Parathyroid adenoma (tissue), 2 donors: ENCODE measurements at regions not wholly inside any gene's neighbourhood (a gene's known extent, or its start where the extent isn't known, plus 50 kb on each side); places are given as distances from the start of the nearest gene placed in this dataset.

Experiments used
- H2AFZ ChIP-seq: fragments of 300-600 bp; sonication (generic); one replicate; pipeline ENCODE4 v1.7.0; 2017; ENCODE audit warnings: antibody characterized with exemption, mild to moderate bottlenecking
- H3K27ac ChIP-seq: fragments of 300-600 bp; sonication (generic); one replicate; pipeline ENCODE4 v1.7.0; 2017
- H3K27me3 ChIP-seq: fragments of 300-600 bp; sonication (generic); one replicate; pipeline ENCODE4 v1.7.0; 2017; ENCODE audit warnings: low read length; ENCODE audit not compliant: control insufficient read depth, insufficient read depth
- H3K36me3 ChIP-seq: fragments of 300-600 bp; sonication (generic); one replicate; pipeline ENCODE4 v1.7.0; 2017; ENCODE audit warnings: low read length; ENCODE audit not compliant: control insufficient read depth, insufficient read depth
- H3K4me1 ChIP-seq: fragments of 300-600 bp; sonication (generic); one replicate; pipeline ENCODE4 v1.7.0; 2017; ENCODE audit warnings: control low read depth
- H3K4me2 ChIP-seq: fragments of 300-600 bp; sonication (generic); one replicate; pipeline ENCODE4 v1.7.0; 2017; ENCODE audit warnings: low read length
- H3K4me3 ChIP-seq: fragments of 300-600 bp; sonication (generic); one replicate; pipeline ENCODE4 v1.7.0; 2017; ENCODE audit warnings: low read depth, low read length
- H3K79me2 ChIP-seq: fragments of 300-600 bp; sonication (generic); one replicate; pipeline ENCODE4 v1.7.0; 2017; ENCODE audit warnings: control low read depth
- H3K9ac ChIP-seq: fragments of 300-600 bp; sonication (generic); one replicate; pipeline ENCODE4 v1.7.0; 2017; ENCODE audit warnings: mild to moderate bottlenecking
- H3K9me3 ChIP-seq: fragments of 300-600 bp; sonication (generic); one replicate; pipeline ENCODE4 v1.7.0; 2017; ENCODE audit warnings: low read length; ENCODE audit not compliant: control insufficient read depth
- CTCF ChIP-seq: fragments of 300-600 bp; sonication (generic); IDR thresholded peaks from one replicate; pipeline ENCODE4 v1.7.0; 2017; ENCODE audit warnings: antibody characterized with exemption, mild to moderate bottlenecking
- donor health status: primary hyperparathyroidism.

- Histone ChIP-seq H2AFZ (no peak overlapping the region), H3K27me3 (no peaks in the 10 kb centered on the region), H3K9me3 (no peaks in the 10 kb centered on the region), H3K4me2 (no peak overlapping the region), H3K4me3 (no peak overlapping the region), H3K36me3 (no peaks in the 10 kb centered on the region), H3K9ac (no peak overlapping the region), H3K27ac (no peak overlapping the region), H3K4me1 (no peaks in the 10 kb centered on the region), H3K79me2 (no peaks in the 10 kb centered on the region)
- TF ChIP-seq CTCF: no peak
Observed at GRCh38 chr2:35220461-35220860, 1135.1 kb upstream of the CRIM1 start.

GRCh38 chr2:35204881-35205280 lies 1150.7 kb upstream of the CRIM1 start:
- Histone ChIP-seq H3K36me3 (no peaks in the 10 kb centered on the region), H3K4me1 (no peaks in the 10 kb centered on the region), H3K9ac (no peak overlapping the region), H3K4me3 (no peak overlapping the region), H3K4me2 (no peak overlapping the region), H3K9me3 (no peaks in the 10 kb centered on the region), H3K27me3 (no peaks in the 10 kb centered on the region), H2AFZ (no peak overlapping the region), H3K27ac (no peak overlapping the region), H3K79me2 (no peaks in the 10 kb centered on the region)
- no peak for TF ChIP-seq CTCF

GRCh38 chr2:35204323-35204722 lies 1151.3 kb upstream of the CRIM1 start:
- no peaks in the 10 kb centered on the region for H3K79me2 ChIP-seq
- TF ChIP-seq CTCF: no peak
- no peak overlapping the region for H2AFZ ChIP-seq
- no peaks in the 10 kb centered on the region for H3K4me1 ChIP-seq
- H3K27me3 ChIP-seq: no peaks in the 10 kb centered on the region
- H3K4me3 ChIP-seq: no peak overlapping the region
- no peak overlapping the region for H3K27ac ChIP-seq
- H3K9ac ChIP-seq: no peak overlapping the region
- H3K9me3 ChIP-seq: no peaks in the 10 kb centered on the region
- no peaks in the 10 kb centered on the region for H3K36me3 ChIP-seq
- H3K4me2 ChIP-seq: no peak overlapping the region

GRCh38 chr2:35199298-35199697 lies 1156.3 kb upstream of the CRIM1 start:
- Histone ChIP-seq H3K79me2 (no peaks in the 10 kb centered on the region), H3K9me3 (no peaks in the 10 kb centered on the region), H3K4me2 (no peak overlapping the region), H3K9ac (no peak overlapping the region), H3K36me3 (no peaks in the 10 kb centered on the region), H2AFZ (no peak overlapping the region), H3K4me3 (no peak overlapping the region), H3K27me3 (no peaks in the 10 kb centered on the region), H3K4me1 (no peaks in the 10 kb centered on the region), H3K27ac (no peak overlapping the region)
- no peak for TF ChIP-seq CTCF

- no peak for TF ChIP-seq CTCF
- Histone ChIP-seq H3K4me1 (no peaks in the 10 kb centered on the region), H3K36me3 (no peaks in the 10 kb centered on the region), H3K9me3 (no peaks in the 10 kb centered on the region), H3K9ac (no peak overlapping the region), H3K27ac (no peak overlapping the region), H3K4me3 (no peak overlapping the region), H2AFZ (no peak overlapping the region), H3K27me3 (no peaks in the 10 kb centered on the region), H3K79me2 (no peaks in the 10 kb centered on the region), H3K4me2 (no peak overlapping the region)
Observed at GRCh38 chr2:35185861-35186412, 1169.6 kb upstream of the CRIM1 start.
